ENCODE measurements at regions not wholly inside any gene's neighbourhood (a gene's known extent, or its start where the extent isn't known, plus 50 kb on each side); places are given as distances from the start of the nearest gene placed in this dataset.

GRCh38 chr3:117286488-117286887, 576.9 kb downstream of the TUSC7 start:
- no peak for TF ChIP-seq CTCF (IDR thresholded peaks at IDR 0.05; ENCODE audit: insufficient read depth, low read depth, low read length)
- TF ChIP-seq EZH2 (IDR thresholded peaks at IDR 0.05; ENCODE audit: insufficient read depth, low read length) = no peak

Data from astrocyte (in vitro differentiated cells and primary cell).